ENCODE measurements at regions not wholly inside any gene's neighbourhood (a gene's known extent, or its start where the extent isn't known, plus 50 kb on each side); places are given as distances from the start of the nearest gene placed in this dataset.
"Not testable (repeated sequence)": the region's sequence is repeated elsewhere in the genome, so short reads cannot be mapped to it uniquely, and the experiment has no call there.

GRCh38 chr12:131274906-131275305, 321.2 kb downstream of the ADGRD1 start:
- H3K4me3 ChIP-seq (ENCODE audit: low read length) = no peak overlapping the region
- no peak for TF ChIP-seq CTCF (conservative IDR thresholded peaks at IDR 0.05; ENCODE audit: low read length)
- DNase-seq (ENCODE audit: low read depth) = no peak

- no peak for TF ChIP-seq CTCF (conservative IDR thresholded peaks at IDR 0.05; ENCODE audit: low read length)
- H3K4me3 ChIP-seq (ENCODE audit: low read length) = no peak overlapping the region
- DNase-seq (ENCODE audit: low read depth) = no peak
Observed at GRCh38 chr12:131275824-131276223, 322.1 kb downstream of the ADGRD1 start.

- TF ChIP-seq CTCF (conservative IDR thresholded peaks at IDR 0.05; ENCODE audit: low read length) = no peak
- no peak for DNase-seq (ENCODE audit: low read depth)
- H3K4me3 ChIP-seq (ENCODE audit: low read length) = no peak overlapping the region
Observed at GRCh38 chr12:131276501-131277185, 322.9 kb downstream of the ADGRD1 start.

GRCh38 chr12:131277186-131278091, 323.7 kb downstream of the ADGRD1 start:
- H3K4me3 ChIP-seq (ENCODE audit: low read length); DNase-seq (ENCODE audit: low read depth): not testable (repeated sequence)

- not testable (repeated sequence) for DNase-seq (ENCODE audit: low read depth); H3K4me3 ChIP-seq (ENCODE audit: low read length)
Observed at GRCh38 chr12:131278451-131279115, 324.9 kb downstream of the ADGRD1 start.

- no peak for TF ChIP-seq CTCF (conservative IDR thresholded peaks at IDR 0.05; ENCODE audit: low read length)
- no peak for DNase-seq (ENCODE audit: low read depth)
- H3K4me3 ChIP-seq (ENCODE audit: low read length) = no peak overlapping the region
Observed at GRCh38 chr12:131279281-131279921, 325.7 kb downstream of the ADGRD1 start.

GRCh38 chr12:131280426-131280825, 326.7 kb downstream of the ADGRD1 start:
- DNase-seq (ENCODE audit: low read depth) = no peak
- no peak for TF ChIP-seq CTCF (conservative IDR thresholded peaks at IDR 0.05; ENCODE audit: low read length)
- H3K4me3 ChIP-seq (ENCODE audit: low read length) = no peak overlapping the region

Measured in AG10803 (cell line).